MCF 10A (cell line): ENCODE measurements at regions not wholly inside any gene's neighbourhood (a gene's known extent, or its start where the extent isn't known, plus 50 kb on each side); places are given as distances from the start of the nearest gene placed in this dataset.

Experiments used
- BruUV-seq: library from RNA; stranded (reverse); fragments of 400-500 nt; replicated peaks from 2 replicates; lab custom pipeline; 2021; lab: Mats Ljungman, UMichigan
- CTCF ChIA-PET: fragments of 300-600 bp; sonication (Branson Sonifier 250); formaldehyde crosslinking; extraction: SDS; loops from one replicate; lab custom pipeline; 2021; ENCODE audit warnings: antibody characterized with exemption, inconsistent platforms; lab: Yijun Ruan, JAX
- POLR2A ChIA-PET: fragments of 300-600, 350-650 bp; sonication (Branson Sonifier 250); formaldehyde crosslinking; extraction: SDS; loops from one replicate; lab custom pipeline; 2020; ENCODE audit warnings: antibody characterized with exemption, inconsistent platforms; lab: Yijun Ruan, JAX
- DNase-seq: peaks from one replicate; pipeline ENCODE4 v3.0.0-alpha.2; 2018; ENCODE audit not compliant: unreplicated experiment
- H3K27ac Mint-ChIP-seq: one replicate; pipeline ENCODE4 v1.8.0; 2022; ENCODE audit warnings: mild to moderate bottlenecking, low read depth, mixed read lengths; ENCODE audit not compliant: unreplicated experiment
- H3K27me3 Mint-ChIP-seq: one replicate; pipeline ENCODE4 v1.8.0; 2022; ENCODE audit warnings: mixed read lengths; ENCODE audit not compliant: insufficient read depth, unreplicated experiment
- H3K36me3 Mint-ChIP-seq: one replicate; pipeline ENCODE4 v1.8.0; 2022; ENCODE audit warnings: mild to moderate bottlenecking, moderate library complexity, mixed read lengths; ENCODE audit not compliant: insufficient read depth, unreplicated experiment
- H3K4me1 Mint-ChIP-seq: one replicate; pipeline ENCODE4 v1.8.0; 2022; ENCODE audit warnings: mixed read lengths; ENCODE audit not compliant: insufficient read depth, unreplicated experiment
- H3K4me3 Mint-ChIP-seq: one replicate; pipeline ENCODE4 v1.8.0; 2022; ENCODE audit warnings: mild to moderate bottlenecking, moderate library complexity, mixed read lengths; ENCODE audit not compliant: unreplicated experiment
- H3K9me3 Mint-ChIP-seq: one replicate; pipeline ENCODE4 v1.8.0; 2022; ENCODE audit warnings: mixed read lengths; ENCODE audit not compliant: unreplicated experiment
- intact Hi-C: fragments of 100-400 bp; cut with micrococcal nuclease; formaldehyde crosslinking; loops from 2 replicates; pipeline ENCODE4 v1.14.1; 2022
- TF ChIP-seq, protein P1 (sequence below): fragments of 200-600 bp; IDR thresholded peaks from one replicate; pipeline ENCODE4 v1.8.0; 2022; ENCODE audit warnings: antibody characterized with exemption, mild to moderate bottlenecking; ENCODE audit not compliant: unreplicated experiment

DNA sequence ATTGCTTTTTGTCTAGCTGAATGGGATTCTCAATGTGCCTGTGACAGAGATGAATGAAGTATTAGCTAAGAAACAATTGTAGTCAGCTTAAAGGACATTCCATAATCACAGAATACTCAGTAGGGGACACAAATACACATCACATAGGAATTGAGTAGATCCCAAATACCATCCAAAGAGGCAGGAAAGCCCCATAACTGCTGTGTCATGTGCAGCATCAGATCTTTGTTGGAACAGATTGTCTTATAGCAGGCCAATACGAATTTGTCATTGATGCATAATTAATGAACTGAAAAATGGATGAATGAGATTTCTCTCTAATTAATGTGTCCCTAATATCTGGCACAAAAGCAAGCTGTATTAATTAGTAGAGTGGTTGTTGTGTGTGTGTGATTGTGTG lies 82.3 kb upstream of the S1PR1 start:
- H3K9me3 Mint-ChIP-seq = no peaks in the 10 kb centered on the region
- BruUV-seq = no TSS peak
- TF ChIP-seq, protein P1, sequence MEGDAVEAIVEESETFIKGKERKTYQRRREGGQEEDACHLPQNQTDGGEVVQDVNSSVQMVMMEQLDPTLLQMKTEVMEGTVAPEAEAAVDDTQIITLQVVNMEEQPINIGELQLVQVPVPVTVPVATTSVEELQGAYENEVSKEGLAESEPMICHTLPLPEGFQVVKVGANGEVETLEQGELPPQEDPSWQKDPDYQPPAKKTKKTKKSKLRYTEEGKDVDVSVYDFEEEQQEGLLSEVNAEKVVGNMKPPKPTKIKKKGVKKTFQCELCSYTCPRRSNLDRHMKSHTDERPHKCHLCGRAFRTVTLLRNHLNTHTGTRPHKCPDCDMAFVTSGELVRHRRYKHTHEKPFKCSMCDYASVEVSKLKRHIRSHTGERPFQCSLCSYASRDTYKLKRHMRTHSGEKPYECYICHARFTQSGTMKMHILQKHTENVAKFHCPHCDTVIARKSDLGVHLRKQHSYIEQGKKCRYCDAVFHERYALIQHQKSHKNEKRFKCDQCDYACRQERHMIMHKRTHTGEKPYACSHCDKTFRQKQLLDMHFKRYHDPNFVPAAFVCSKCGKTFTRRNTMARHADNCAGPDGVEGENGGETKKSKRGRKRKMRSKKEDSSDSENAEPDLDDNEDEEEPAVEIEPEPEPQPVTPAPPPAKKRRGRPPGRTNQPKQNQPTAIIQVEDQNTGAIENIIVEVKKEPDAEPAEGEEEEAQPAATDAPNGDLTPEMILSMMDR = no peak
- H3K27ac Mint-ChIP-seq = no peak overlapping the region
- intact Hi-C loops = no loop called here
- H3K36me3 Mint-ChIP-seq = no peaks in the 10 kb centered on the region
- H3K27me3 Mint-ChIP-seq = no peaks in the 10 kb centered on the region
- POLR2A ChIA-PET = no interaction called here
- CTCF ChIA-PET = interaction anchor here (0.7 kb wide), 1 partner anchor 1268 kb away, joined by 3 read pairs; no protein-coding TSS in a partner anchor
- H3K4me3 Mint-ChIP-seq = no peak overlapping the region
- peaks cover 12% of the 10 kb centered on the region for H3K4me1 Mint-ChIP-seq
- DNase-seq = no peak

DNA sequence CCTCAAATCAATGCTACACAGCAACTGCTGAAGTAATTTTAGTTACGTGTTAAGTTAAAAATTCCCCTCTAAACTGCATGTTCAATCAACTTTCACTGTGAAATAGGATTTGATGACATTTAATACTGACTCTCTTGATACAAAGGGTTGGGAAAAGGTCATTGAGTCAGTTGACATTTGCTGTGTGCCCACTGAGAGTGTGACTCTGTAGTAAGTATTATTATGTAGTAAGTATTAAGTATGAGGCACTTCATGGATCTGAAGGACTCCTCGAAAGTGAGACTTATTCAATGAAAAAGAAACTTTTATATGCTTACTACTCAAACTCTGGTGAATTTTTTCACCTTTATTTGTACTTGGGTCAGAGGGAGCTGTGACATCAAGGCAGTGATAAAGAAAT lies 83.1 kb upstream of the S1PR1 start:
- H3K4me1 Mint-ChIP-seq = peaks cover 19% of the 10 kb centered on the region
- TF ChIP-seq, protein P1 = no peak
- ChIA-PET CTCF (no interaction called here), POLR2A (no interaction called here)
- no peak overlapping the region for H3K4me3 Mint-ChIP-seq
- H3K36me3 Mint-ChIP-seq = no peaks in the 10 kb centered on the region
- no peaks in the 10 kb centered on the region for H3K9me3 Mint-ChIP-seq
- intact Hi-C loops = no loop called here
- no peak overlapping the region for H3K27ac Mint-ChIP-seq
- no TSS peak for BruUV-seq
- no peak for DNase-seq
- no peaks in the 10 kb centered on the region for H3K27me3 Mint-ChIP-seq

DNA sequence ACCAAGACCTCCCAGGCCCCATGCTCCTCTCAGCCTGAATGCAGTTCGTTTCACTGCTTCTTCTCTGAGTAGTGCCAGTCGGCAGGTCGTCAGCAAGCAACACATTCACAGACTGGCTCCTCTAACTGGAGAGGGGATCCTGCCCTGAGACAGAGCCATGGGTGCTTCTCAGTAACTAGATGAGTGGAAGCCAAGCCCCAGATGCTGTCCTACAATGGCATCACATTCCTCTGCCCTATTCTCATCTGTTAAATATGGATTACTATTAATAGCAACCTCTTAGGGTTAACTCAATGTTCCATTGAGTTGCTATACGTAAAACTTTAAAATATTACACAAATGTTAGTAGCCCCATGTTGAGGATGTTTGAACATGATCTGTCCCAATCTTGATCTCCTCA lies 84.2 kb upstream of the S1PR1 start:
- no peak for DNase-seq
- TF ChIP-seq, protein P1 = no peak

DNA sequence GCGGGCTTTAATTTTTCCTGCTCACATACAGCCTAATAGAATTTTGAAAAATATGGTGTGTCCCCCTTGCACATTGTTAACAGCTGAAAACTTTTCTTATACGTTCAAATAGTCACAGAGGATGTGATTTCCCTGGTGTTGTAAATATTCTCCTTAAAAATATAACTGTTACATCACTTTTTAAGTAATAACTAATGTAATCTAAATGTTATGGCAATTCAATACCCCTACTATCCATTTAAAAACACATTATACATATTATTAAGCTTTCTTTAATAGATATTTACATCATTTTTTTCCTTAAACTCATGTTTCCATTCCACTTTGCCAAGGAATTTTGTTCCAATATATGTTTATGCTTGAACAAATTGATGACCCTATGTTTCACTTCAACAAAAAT lies 85.5 kb upstream of the S1PR1 start:
- POLR2A ChIA-PET = interaction anchor here (1.0 kb wide), 1 partner anchor 24 kb away, joined by 3 read pairs; no protein-coding TSS in a partner anchor
- DNase-seq = no peak
- no TSS peak for BruUV-seq
- H3K27me3 Mint-ChIP-seq = no peaks in the 10 kb centered on the region
- H3K9me3 Mint-ChIP-seq = no peaks in the 10 kb centered on the region
- H3K4me3 Mint-ChIP-seq = no peak overlapping the region
- intact Hi-C loops = no loop called here
- TF ChIP-seq, protein P1 = no peak
- no peaks in the 10 kb centered on the region for H3K36me3 Mint-ChIP-seq
- peaks cover 19% of the 10 kb centered on the region for H3K4me1 Mint-ChIP-seq
- CTCF ChIA-PET = interaction anchor here (0.6 kb wide), 1 partner anchor 68 kb away, joined by 3 read pairs; no protein-coding TSS in a partner anchor
- H3K27ac Mint-ChIP-seq = no peak overlapping the region

More for the DNA sequence above, 84.2 kb upstream of the S1PR1 start:
- Mint-ChIP-seq H3K27me3 (no peaks in the 10 kb centered on the region), H3K36me3 (no peaks in the 10 kb centered on the region), H3K4me1 (peaks cover 19% of the 10 kb centered on the region), H3K27ac (no peak overlapping the region), H3K4me3 (no peak overlapping the region), H3K9me3 (no peaks in the 10 kb centered on the region)
- ChIA-PET CTCF (interaction anchor here (0.6 kb wide), 1 partner anchor 31 kb away, joined by 3 read pairs; no protein-coding TSS in a partner anchor), POLR2A (no interaction called here)
- intact Hi-C loops = no loop called here
- BruUV-seq = no TSS peak
